H9 (cell line): ENCODE measurements at regions not wholly inside any gene's neighbourhood (a gene's known extent, or its start where the extent isn't known, plus 50 kb on each side); places are given as distances from the start of the nearest gene placed in this dataset.

Experiments used
- DNase-seq: peaks from one replicate; pipeline ENCODE4 v3.0.0-alpha.2; 2017
- H2AFZ ChIP-seq: one replicate; pipeline ENCODE4 v1.6.1; 2013; ENCODE audit warnings: mild to moderate bottlenecking, low read length, control low read depth, moderate library complexity
- H2AK5ac ChIP-seq: 2 replicates; pipeline ENCODE4 v1.6.1; 2013; ENCODE audit warnings: low read length, control low read depth, mixed read lengths; ENCODE audit not compliant: insufficient read length
- H2BK120ac ChIP-seq: one replicate; pipeline ENCODE4 v1.6.1; 2013; ENCODE audit warnings: low read depth, mild to moderate bottlenecking, low read length, control low read depth, inconsistent platforms; ENCODE audit not compliant: poor library complexity, severe bottlenecking
- H2BK12ac ChIP-seq: 2 replicates; pipeline ENCODE4 v1.6.1; 2013; ENCODE audit warnings: low read length, control low read depth, mixed read lengths, low read depth; ENCODE audit not compliant: insufficient read length
- H2BK15ac ChIP-seq: 2 replicates; pipeline ENCODE4 v1.6.1; 2013; ENCODE audit warnings: low read depth, low read length, control low read depth
- H2BK20ac ChIP-seq: one replicate; pipeline ENCODE4 v1.6.1; 2013; ENCODE audit warnings: low read depth, mild to moderate bottlenecking, low read length, control low read depth, inconsistent platforms; ENCODE audit not compliant: poor library complexity, severe bottlenecking
- H2BK5ac ChIP-seq: 2 replicates; pipeline ENCODE4 v1.6.1; 2013; ENCODE audit warnings: low read length, control low read depth, mixed read lengths; ENCODE audit not compliant: insufficient read length
- H3K14ac ChIP-seq: 2 replicates; pipeline ENCODE4 v1.6.1; 2013; ENCODE audit warnings: low read length, control low read depth; ENCODE audit not compliant: insufficient read depth
- H3K18ac ChIP-seq: 2 replicates; pipeline ENCODE4 v1.6.1; 2013; ENCODE audit warnings: low read depth, mild to moderate bottlenecking, mixed read lengths, low read length, control low read depth; ENCODE audit not compliant: insufficient read length
- H3K23ac ChIP-seq: 2 replicates; pipeline ENCODE4 v1.6.1; 2013; ENCODE audit warnings: low read length, control low read depth, mixed read lengths, low read depth; ENCODE audit not compliant: insufficient read length
- H3K23me2 ChIP-seq: 2 replicates; pipeline ENCODE4 v1.6.1; 2013; ENCODE audit warnings: low read depth, mild to moderate bottlenecking, mixed read lengths, low read length, control low read depth; ENCODE audit not compliant: insufficient read length, poor library complexity, severe bottlenecking
- H3K27ac ChIP-seq: 2 replicates; pipeline ENCODE4 v1.5.1; 2013; ENCODE audit warnings: low read length, control low read depth, mixed read lengths, low read depth; ENCODE audit not compliant: insufficient read length
- H3K27me3 ChIP-seq: 2 replicates; pipeline ENCODE4 v1.6.1; 2013; ENCODE audit warnings: low read length, control low read depth, inconsistent platforms; ENCODE audit not compliant: insufficient read depth
- H3K4ac ChIP-seq: 2 replicates; pipeline ENCODE4 v1.6.1; 2013; ENCODE audit warnings: low read depth, mild to moderate bottlenecking, control low read depth, inconsistent platforms, low read length, moderate library complexity
- H3K4me1 ChIP-seq: 2 replicates; pipeline ENCODE4 v1.6.1; 2013; ENCODE audit warnings: low read length, control low read depth, inconsistent platforms; ENCODE audit not compliant: insufficient read depth
- H3K4me2 ChIP-seq: 2 replicates; pipeline ENCODE4 v1.6.1; 2013; ENCODE audit warnings: low read length, control low read depth, mixed read lengths; ENCODE audit not compliant: insufficient read length, insufficient read depth
- H3K56ac ChIP-seq: 2 replicates; pipeline ENCODE4 v1.6.1; 2013; ENCODE audit warnings: low read depth, mild to moderate bottlenecking, mixed read lengths, low read length, control low read depth; ENCODE audit not compliant: insufficient read length
- H3K79me1 ChIP-seq: 2 replicates; pipeline ENCODE4 v1.6.1; 2013; ENCODE audit warnings: low read depth, mild to moderate bottlenecking, moderate library complexity, low read length, control low read depth, inconsistent platforms; ENCODE audit not compliant: insufficient read depth, poor library complexity, severe bottlenecking
- H3K79me2 ChIP-seq: 2 replicates; pipeline ENCODE4 v1.6.1; 2013; ENCODE audit warnings: low read length, control low read depth, inconsistent platforms; ENCODE audit not compliant: insufficient read depth
- H3K9ac ChIP-seq: 2 replicates; pipeline ENCODE4 v1.6.1; 2013; ENCODE audit warnings: low read length, control low read depth, mixed read lengths; ENCODE audit not compliant: insufficient read length; ENCODE audit errors: extremely low read depth
- H3K9me3 ChIP-seq: one replicate; pipeline ENCODE4 v1.6.1; 2013; ENCODE audit warnings: low read depth, low read length, inconsistent platforms; ENCODE audit not compliant: control insufficient read depth
- H3T11ph ChIP-seq: one replicate; pipeline ENCODE4 v1.6.1; 2013; ENCODE audit warnings: mild to moderate bottlenecking, low read length, control low read depth, inconsistent platforms
- H4K20me1 ChIP-seq: one replicate; pipeline ENCODE4 v1.6.1; 2013; ENCODE audit not compliant: control insufficient read depth, insufficient read length, insufficient read depth
- H4K5ac ChIP-seq: 2 replicates; pipeline ENCODE4 v1.6.1; 2013; ENCODE audit warnings: low read depth, mild to moderate bottlenecking, mixed read lengths, low read length, control low read depth; ENCODE audit not compliant: insufficient read length
- H4K8ac ChIP-seq: replicated peaks from 2 replicates; pipeline ENCODE4 v1.6.1; 2013; ENCODE audit warnings: low read length, control low read depth, mixed read lengths, low read depth; ENCODE audit not compliant: insufficient read length
- H4K91ac ChIP-seq: 2 replicates; pipeline ENCODE4 v1.6.1; 2013; ENCODE audit warnings: low read depth, mild to moderate bottlenecking, moderate library complexity, mixed read lengths, low read length, control low read depth; ENCODE audit not compliant: insufficient read length
- H3K27ac Mint-ChIP-seq, 3 experiments: 2 replicates in 2 of 3; 3 replicates in 1 of 3; pipeline ENCODE4 v1.8.0; 2020 to 2021; ENCODE audit warnings: mixed read lengths in 3 of 3, mild to moderate bottlenecking in 1 of 3, moderate library complexity in 1 of 3
- H3K27me3 Mint-ChIP-seq: 2 replicates; pipeline ENCODE4 v1.8.0; 2021; ENCODE audit warnings: low read depth, mild to moderate bottlenecking, moderate library complexity, mixed read lengths
- H3K36me3 Mint-ChIP-seq, 3 experiments: 2 replicates in 2 of 3; 3 replicates in 1 of 3; pipeline ENCODE4 v1.8.0; 2020 to 2021; ENCODE audit warnings: low read depth in 3 of 3, mixed read lengths in 3 of 3; ENCODE audit not compliant: insufficient read depth in 1 of 3
- H3K4me1 Mint-ChIP-seq, 2 experiments: 2 replicates each; pipeline ENCODE4 v1.8.0; 2020; ENCODE audit warnings: mixed read lengths in 2 of 2
- H3K4me3 Mint-ChIP-seq, 2 experiments: 2 replicates in 1 of 2; 3 replicates in 1 of 2; pipeline ENCODE4 v1.8.0; 2020 to 2021; ENCODE audit warnings: mild to moderate bottlenecking in 2 of 2, mixed read lengths in 2 of 2, moderate library complexity in 1 of 2
- H3K9me3 Mint-ChIP-seq, 2 experiments: 2 replicates in 1 of 2; 3 replicates in 1 of 2; pipeline ENCODE4 v1.8.0; 2020; ENCODE audit warnings: mild to moderate bottlenecking in 2 of 2, mixed read lengths in 2 of 2, moderate library complexity in 1 of 2
- WGBS: extraction: QIAGEN DNeasy Blood & Tissue Kit; methylation state at CpG from one replicate; pipeline ENCODE4 v1.1.7; 2013; ENCODE audit warnings: missing lambda C conversion rate, low lambda C conversion rate, mixed read lengths; ENCODE audit not compliant: insufficient read length; ENCODE audit errors: extremely low coverage; 5-methylcytosine and 5-hydroxymethylcytosine counted together
- TF ChIP-seq, protein P1 (sequence below): fragments of 200-600 bp; sonication (generic); conservative IDR thresholded peaks from 3 replicates; pipeline ENCODE4 v1.8.0; 2021; ENCODE audit warnings: antibody characterized with exemption, mild to moderate bottlenecking

DNA sequence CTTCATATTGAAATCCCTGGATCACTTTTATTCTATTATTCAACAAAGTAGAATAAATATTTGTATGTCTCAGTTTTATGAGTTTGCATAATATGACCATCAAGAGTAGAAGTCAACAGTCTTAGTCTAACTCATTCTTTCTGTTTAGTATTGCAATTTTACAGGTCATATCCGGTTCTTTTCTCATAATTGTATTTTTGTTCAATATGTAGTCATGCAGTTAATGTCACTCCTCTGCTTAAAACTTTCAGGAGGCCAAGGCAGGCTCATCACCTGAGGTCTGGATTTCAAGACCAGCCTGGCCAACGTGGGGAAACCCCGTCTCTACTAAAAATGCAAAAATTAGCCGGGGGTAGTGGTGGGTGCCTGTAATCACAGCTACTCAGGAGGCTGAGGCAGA, 148.4 kb upstream of the TRPM3 start:
- Histone ChIP-seq H3K79me2 (no peaks in the 10 kb centered on the region), H3K4me2 (no peak overlapping the region), H3K23ac (no peak overlapping the region), H2BK12ac (no peak overlapping the region), H4K20me1 (no peaks in the 10 kb centered on the region), H2BK20ac (no peak overlapping the region), H3K56ac (no peak overlapping the region), H3K4ac (no peak overlapping the region), H4K91ac (no peak overlapping the region), H3T11ph (no peak overlapping the region), H3K18ac (no peak overlapping the region), H3K9ac (no peak overlapping the region), H3K4me1 (no peaks in the 10 kb centered on the region; the same call in 1 of the 2 replicates), H2BK5ac (no peak overlapping the region), H3K79me1 (no peaks in the 10 kb centered on the region), H4K8ac (no peak overlapping the region), H3K14ac (no peak overlapping the region), H3K23me2 (no peaks in the 10 kb centered on the region), H2AK5ac (no peak overlapping the region), H4K5ac (no peak overlapping the region), H3K27ac (no peak overlapping the region), H3K9me3 (no peaks in the 10 kb centered on the region), H2BK120ac (no peak overlapping the region), H2BK15ac (no peak overlapping the region), H2AFZ (no peak overlapping the region), H3K27me3 (no peaks in the 10 kb centered on the region)
- Mint-ChIP-seq H3K9me3 (no peaks in the 10 kb centered on the region), H3K4me1 (peaks cover 14 to 24% of the 10 kb centered on the region in 2 experiments), H3K4me3 (no peak overlapping the region), H3K27ac (no peak overlapping the region), H3K27me3 (no peaks in the 10 kb centered on the region), H3K36me3 (no peaks in the 10 kb centered on the region)
- DNase-seq = no peak
- TF ChIP-seq, protein P1, sequence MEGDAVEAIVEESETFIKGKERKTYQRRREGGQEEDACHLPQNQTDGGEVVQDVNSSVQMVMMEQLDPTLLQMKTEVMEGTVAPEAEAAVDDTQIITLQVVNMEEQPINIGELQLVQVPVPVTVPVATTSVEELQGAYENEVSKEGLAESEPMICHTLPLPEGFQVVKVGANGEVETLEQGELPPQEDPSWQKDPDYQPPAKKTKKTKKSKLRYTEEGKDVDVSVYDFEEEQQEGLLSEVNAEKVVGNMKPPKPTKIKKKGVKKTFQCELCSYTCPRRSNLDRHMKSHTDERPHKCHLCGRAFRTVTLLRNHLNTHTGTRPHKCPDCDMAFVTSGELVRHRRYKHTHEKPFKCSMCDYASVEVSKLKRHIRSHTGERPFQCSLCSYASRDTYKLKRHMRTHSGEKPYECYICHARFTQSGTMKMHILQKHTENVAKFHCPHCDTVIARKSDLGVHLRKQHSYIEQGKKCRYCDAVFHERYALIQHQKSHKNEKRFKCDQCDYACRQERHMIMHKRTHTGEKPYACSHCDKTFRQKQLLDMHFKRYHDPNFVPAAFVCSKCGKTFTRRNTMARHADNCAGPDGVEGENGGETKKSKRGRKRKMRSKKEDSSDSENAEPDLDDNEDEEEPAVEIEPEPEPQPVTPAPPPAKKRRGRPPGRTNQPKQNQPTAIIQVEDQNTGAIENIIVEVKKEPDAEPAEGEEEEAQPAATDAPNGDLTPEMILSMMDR = no peak
- whole genome bisulfite sequencing = no CpG with 5 or more reads among the region's 4 CpGs
